ENCODE measurements at regions not wholly inside any gene's neighbourhood (a gene's known extent, or its start where the extent isn't known, plus 50 kb on each side); places are given as distances from the start of the nearest gene placed in this dataset.

- no peaks in the 10 kb centered on the region for H3K4me1 ChIP-seq (ENCODE audit: control insufficient read depth, insufficient read depth, low read length)
- in situ Hi-C loops (cut with MboI; ENCODE audit: low sequenced_read_pairs), result no loop called here
- no peak overlapping the region for H2BK5ac ChIP-seq (ENCODE audit: low read depth, low read length, poor library complexity, severe bottlenecking)
- H3K27me3 ChIP-seq (ENCODE audit: control insufficient read depth, insufficient read depth, low read length), result no peaks in the 10 kb centered on the region
- no peak for TF ChIP-seq BHLHE40 (IDR thresholded peaks at IDR 0.05; ENCODE audit: low read depth, low read length)
- TF ChIP-seq NFE2L2 (IDR thresholded peaks at IDR 0.05; ENCODE audit: low read depth, low read length), result no peak
- no peak for TF ChIP-seq MAZ (IDR thresholded peaks at IDR 0.05; ENCODE audit: borderline replicate concordance, low read depth, low read length)
- TF ChIP-seq FOS (IDR thresholded peaks at IDR 0.05; ENCODE audit: low read depth, low read length), result no peak
- no peak for TF ChIP-seq CTCF (conservative IDR thresholded peaks at IDR 0.05; ENCODE audit: low read depth, low read length)
- no peak for TF ChIP-seq CEBPB (IDR thresholded peaks at IDR 0.05; ENCODE audit: low read depth, low read length)
- TF ChIP-seq MXI1 (IDR thresholded peaks at IDR 0.05; ENCODE audit: borderline replicate concordance, low read depth, low read length), result no peak
- TF ChIP-seq USF2 (IDR thresholded peaks at IDR 0.05; ENCODE audit: low read depth, low read length), result no peak
- TF ChIP-seq ELK1 (IDR thresholded peaks at IDR 0.05; ENCODE audit: borderline replicate concordance, low read depth, low read length), result no peak
- no peak overlapping the region for H2BK15ac ChIP-seq (ENCODE audit: low read depth, low read length)
- H3K56ac ChIP-seq (ENCODE audit: extremely low read depth, insufficient read depth, low read length), result no peak overlapping the region
- ATAC-seq (ENCODE audit: low read depth) (no peak), DNase-seq (no peak)
- no peak overlapping the region for H2AK5ac ChIP-seq (ENCODE audit: low read depth, low read length)
- no peak overlapping the region for H2AK9ac ChIP-seq (replicated peaks; ENCODE audit: low read depth, low read length, poor library complexity)
- no peak overlapping the region for H3K9ac ChIP-seq (ENCODE audit: low read depth, low read length)
- H3K36me3 ChIP-seq (ENCODE audit: control insufficient read depth, insufficient read depth, low read length), result no peaks in the 10 kb centered on the region
- no CpG with 5 or more reads among the region's 2 CpGs for WGBS, 2 experiments (ENCODE audit: extremely low coverage in 2 of 2, insufficient read length in 1 of 2)
- H2BK120ac ChIP-seq (ENCODE audit: low read depth, low read length), result no peak overlapping the region
- no peak overlapping the region for H4K5ac ChIP-seq (ENCODE audit: low read depth, low read length)
- intact Hi-C loops (cut with micrococcal nuclease), result no loop called here
- peaks cover 2% of the 10 kb centered on the region; the same call in 1 of the 2 replicates for H3K9me3 ChIP-seq (ENCODE audit: control insufficient read depth, insufficient read depth, low read length)
- no peak overlapping the region for H2BK20ac ChIP-seq (ENCODE audit: low read depth, low read length)
- H3K23ac ChIP-seq (ENCODE audit: low read depth, low read length), result no peak overlapping the region
- dilution Hi-C loops (cut with HindIII; ENCODE audit: low sequenced_read_pairs, unreplicated experiment), result no loop called here
- no peak overlapping the region for H4K8ac ChIP-seq (ENCODE audit: low read depth in 2 of 2, low read length in 2 of 2)
- H4K91ac ChIP-seq (ENCODE audit: insufficient read depth, low read depth, low read length), result no peak overlapping the region
- no peak overlapping the region for H3K14ac ChIP-seq (replicated peaks; ENCODE audit: low read depth, low read length)
- no peaks in the 10 kb centered on the region for H4K20me1 ChIP-seq (ENCODE audit: insufficient read depth, low read length)
- H3K4ac ChIP-seq (ENCODE audit: low read depth, low read length), result no peak overlapping the region
- H2AFZ ChIP-seq (replicated peaks; ENCODE audit: low read length, poor library complexity), result no peak overlapping the region
- no peak overlapping the region for H3K27ac ChIP-seq (ENCODE audit: insufficient read depth, low read length)
- ChIA-PET CTCF (no interaction called here), POLR2A (ENCODE audit: unreplicated experiment) (no interaction called here)
- no TSS peak for BruUV-seq (replicated peaks)
- H3K18ac ChIP-seq (ENCODE audit: low read depth, low read length), result no peak overlapping the region
- H3K4me3 ChIP-seq (ENCODE audit: insufficient read depth, low read depth, low read length), result no peak overlapping the region
- H3K9me1 ChIP-seq (ENCODE audit: insufficient read depth, low read length), result no peaks in the 10 kb centered on the region
- H3K79me1 ChIP-seq (ENCODE audit: low read depth in 1 of 2, low read length in 2 of 2), result no peaks in the 10 kb centered on the region
- no peak overlapping the region for H3K4me2 ChIP-seq (ENCODE audit: low read depth, low read length)
Measured at GRCh38 chr5:26495437-26495836, 542.9 kb downstream of the CDH9 start.

Data from IMR-90 (cell line).